ENCODE measurements at regions not wholly inside any gene's neighbourhood (a gene's known extent, or its start where the extent isn't known, plus 50 kb on each side); places are given as distances from the start of the nearest gene placed in this dataset.
"Not testable (repeated sequence)": the region's sequence is repeated elsewhere in the genome, so short reads cannot be mapped to it uniquely, and the experiment has no call there.

DNA sequence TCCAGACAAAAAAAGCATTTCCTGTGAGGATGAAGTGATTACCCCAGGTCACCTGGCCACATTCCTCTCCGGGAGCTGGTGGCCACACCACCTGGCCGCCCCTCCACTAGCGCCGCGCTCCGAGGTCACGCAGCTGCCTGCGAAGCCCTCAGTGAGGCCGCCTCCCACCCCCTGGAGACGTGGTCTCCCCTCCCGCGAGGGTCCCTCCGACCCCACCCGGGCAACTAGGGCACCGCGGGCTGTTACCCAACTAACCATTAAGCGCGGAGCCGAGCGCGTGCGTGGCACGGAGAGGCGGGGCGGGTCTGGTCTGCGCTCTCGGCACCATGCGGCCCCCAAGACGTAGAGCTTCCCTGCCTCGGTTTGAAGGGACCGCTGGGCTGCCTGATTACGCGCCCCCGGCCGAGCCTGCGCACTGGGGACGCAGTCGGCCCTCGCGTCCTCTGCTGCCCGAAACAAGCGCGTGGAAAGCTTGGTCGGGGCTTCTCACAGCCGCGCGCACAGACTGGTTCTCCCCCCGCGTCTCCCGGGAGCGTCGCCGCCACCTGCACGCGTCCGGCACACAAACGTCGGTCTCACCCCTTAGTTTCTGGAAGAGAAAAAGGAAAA is 106.5 kb downstream of the SLC16A1 start:
- intact Hi-C loops (cut with DNase I), result no loop called here
- no peak for TF ChIP-seq POLR2A (IDR thresholded peaks at IDR 0.05)
- TF ChIP-seq, protein P1, sequence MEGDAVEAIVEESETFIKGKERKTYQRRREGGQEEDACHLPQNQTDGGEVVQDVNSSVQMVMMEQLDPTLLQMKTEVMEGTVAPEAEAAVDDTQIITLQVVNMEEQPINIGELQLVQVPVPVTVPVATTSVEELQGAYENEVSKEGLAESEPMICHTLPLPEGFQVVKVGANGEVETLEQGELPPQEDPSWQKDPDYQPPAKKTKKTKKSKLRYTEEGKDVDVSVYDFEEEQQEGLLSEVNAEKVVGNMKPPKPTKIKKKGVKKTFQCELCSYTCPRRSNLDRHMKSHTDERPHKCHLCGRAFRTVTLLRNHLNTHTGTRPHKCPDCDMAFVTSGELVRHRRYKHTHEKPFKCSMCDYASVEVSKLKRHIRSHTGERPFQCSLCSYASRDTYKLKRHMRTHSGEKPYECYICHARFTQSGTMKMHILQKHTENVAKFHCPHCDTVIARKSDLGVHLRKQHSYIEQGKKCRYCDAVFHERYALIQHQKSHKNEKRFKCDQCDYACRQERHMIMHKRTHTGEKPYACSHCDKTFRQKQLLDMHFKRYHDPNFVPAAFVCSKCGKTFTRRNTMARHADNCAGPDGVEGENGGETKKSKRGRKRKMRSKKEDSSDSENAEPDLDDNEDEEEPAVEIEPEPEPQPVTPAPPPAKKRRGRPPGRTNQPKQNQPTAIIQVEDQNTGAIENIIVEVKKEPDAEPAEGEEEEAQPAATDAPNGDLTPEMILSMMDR (IDR thresholded peaks at IDR 0.05), result no peak
- Histone ChIP-seq H3K4me1 (peaks cover 8% of the 10 kb centered on the region in 2 donors), H3K27me3 (no peaks in the 10 kb centered on the region), H3K27ac (no peak overlapping the region), H3K9me3 (no peaks in the 10 kb centered on the region), H3K4me3 (replicated peaks in 1 of 3) (peak overlapping the region in 1 of 3 donors; percentile 17), H3K36me3 (no peaks in the 10 kb centered on the region)
- 0 to 1% methylated on average over 18 to 27 of the region's 58 CpGs for WGBS, 2 donors
- peak in 1 of 2 donors; percentile 3 for DNase-seq

DNA sequence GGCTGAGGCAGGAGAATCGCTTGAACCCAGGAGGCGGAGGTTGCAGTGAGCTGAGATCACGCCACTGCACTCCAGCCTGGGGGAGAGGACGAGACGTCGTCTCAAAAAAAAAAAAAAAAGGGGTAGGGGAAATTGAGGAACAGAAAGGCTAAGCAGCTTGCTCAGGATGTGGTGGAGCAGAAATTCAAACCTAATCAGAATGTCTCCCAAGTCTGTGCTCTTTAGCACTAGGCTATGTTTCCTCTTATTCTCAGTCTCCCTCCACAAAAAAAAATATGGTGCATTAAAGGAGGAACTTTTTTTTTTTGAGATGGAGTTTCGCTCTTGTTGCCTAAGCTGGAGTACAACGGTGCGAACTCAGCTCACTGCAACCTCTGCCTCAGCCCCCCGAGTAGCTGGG is 114.2 kb downstream of the SLC16A1 start:
- Histone ChIP-seq H3K9me3 (no peaks in the 10 kb centered on the region), H3K27ac (no peak overlapping the region), H3K27me3 (no peaks in the 10 kb centered on the region), H3K4me3 (replicated peaks in 1 of 3) (no peak overlapping the region), H3K36me3 (no peaks in the 10 kb centered on the region), H3K4me1 (peaks cover 0 to 5% of the 10 kb centered on the region in 2 donors)
- DNase-seq, result no peak
- TF ChIP-seq, protein P1 (IDR thresholded peaks at IDR 0.05), result no peak
- no peak for TF ChIP-seq POLR2A (IDR thresholded peaks at IDR 0.05)
- WGBS, 2 donors, result 85 to 95% methylated on average over 10 of the region's 10 CpGs
- intact Hi-C loops (cut with DNase I), result no loop called here

DNA sequence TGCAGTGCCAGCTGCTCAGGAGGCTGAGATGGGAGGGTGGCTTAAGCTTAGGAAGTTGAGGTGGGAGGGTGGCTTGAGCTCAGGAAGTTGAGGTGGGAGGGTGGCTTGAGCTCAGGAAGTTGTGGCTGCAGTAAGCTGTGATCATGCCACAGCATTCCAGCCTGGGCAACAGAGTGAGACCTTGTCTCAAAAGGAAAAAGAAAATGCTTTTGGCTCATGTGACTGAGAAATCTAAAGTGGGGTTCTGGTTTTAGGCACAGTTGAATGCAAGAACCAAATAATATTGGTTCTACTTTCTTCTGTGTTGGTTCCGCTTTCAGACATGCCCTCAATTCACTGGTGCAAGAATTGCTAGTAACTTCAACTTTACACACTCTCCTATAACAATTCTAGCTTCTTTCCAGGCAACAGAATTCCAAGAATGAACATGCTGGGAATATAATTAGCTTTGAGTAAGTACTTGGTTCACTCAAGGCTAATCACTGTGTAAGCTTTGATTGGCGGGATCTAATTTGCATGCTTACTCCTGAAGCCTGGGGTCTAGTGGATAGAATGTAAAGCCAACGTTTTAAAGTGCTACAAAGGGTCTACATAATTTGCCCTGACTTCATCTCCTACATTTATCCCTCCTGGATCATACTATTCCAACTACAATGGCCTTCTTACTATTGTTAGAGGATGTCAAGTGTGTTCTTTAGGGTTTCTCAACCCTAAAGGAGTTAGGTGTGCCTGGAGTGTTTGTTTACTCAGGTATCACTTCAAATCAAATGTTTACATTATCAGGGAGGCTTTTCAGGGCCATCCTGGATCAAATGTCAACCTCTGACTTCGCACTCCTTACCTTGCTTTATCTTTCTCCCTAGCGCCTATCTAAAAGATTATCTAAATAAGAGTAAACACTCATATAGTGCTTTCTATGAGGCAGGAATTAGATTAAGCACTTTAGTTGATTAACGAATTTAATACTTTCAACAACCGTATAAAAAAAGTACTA is 115.1 kb downstream of the SLC16A1 start:
- H3K4me3 ChIP-seq (replicated peaks in 1 of 3), result no peak overlapping the region
- no peak overlapping the region for H3K27ac ChIP-seq
- TF ChIP-seq, protein P1 (IDR thresholded peaks at IDR 0.05), result no peak
- no peak for TF ChIP-seq POLR2A (IDR thresholded peaks at IDR 0.05)
- intact Hi-C loops (cut with DNase I), result no loop called here
- peak in 1 of 2 donors; percentile 8 for DNase-seq
- 63 to 66% methylated on average over 7 of the region's 7 CpGs for WGBS, 2 donors
- peaks cover 0 to 5% of the 10 kb centered on the region in 2 donors for H3K4me1 ChIP-seq
- H3K27me3 ChIP-seq, result no peaks in the 10 kb centered on the region
- no peaks in the 10 kb centered on the region for H3K9me3 ChIP-seq
- H3K36me3 ChIP-seq, result no peaks in the 10 kb centered on the region

DNA sequence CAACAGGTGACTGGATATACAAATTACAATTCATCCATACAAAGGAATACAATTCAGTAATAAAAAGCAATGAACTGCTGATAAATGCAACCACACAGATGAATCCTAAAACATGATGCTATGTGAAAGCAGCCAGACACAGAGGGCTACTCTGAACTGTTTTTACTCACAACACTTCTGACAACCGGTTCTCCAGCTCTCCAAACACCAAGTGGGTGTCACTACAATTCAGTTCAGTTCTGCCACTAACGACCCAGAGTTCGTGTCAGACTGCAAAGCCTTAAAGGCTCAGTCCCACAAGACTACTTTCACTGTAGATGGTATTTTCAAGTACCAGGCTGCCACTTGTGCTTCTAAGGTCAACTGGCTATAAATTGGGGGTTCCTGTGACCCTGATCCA is 119.4 kb downstream of the SLC16A1 start:
- H3K4me1 ChIP-seq, result peaks cover 0 to 5% of the 10 kb centered on the region in 2 donors
- TF ChIP-seq, protein P1 (IDR thresholded peaks at IDR 0.05), result no peak
- TF ChIP-seq POLR2A (IDR thresholded peaks at IDR 0.05), result no peak
- H3K27me3 ChIP-seq, result no peaks in the 10 kb centered on the region
- no peaks in the 10 kb centered on the region for H3K9me3 ChIP-seq
- no peak overlapping the region for H3K27ac ChIP-seq
- no peak overlapping the region for H3K4me3 ChIP-seq (replicated peaks in 1 of 3)
- no peaks in the 10 kb centered on the region for H3K36me3 ChIP-seq
- peak; percentile 32 to 33 for DNase-seq
- intact Hi-C loops (cut with DNase I), result no loop called here
- WGBS, 2 donors, result 16 to 23% methylated on average over 3 of the region's 3 CpGs

DNA sequence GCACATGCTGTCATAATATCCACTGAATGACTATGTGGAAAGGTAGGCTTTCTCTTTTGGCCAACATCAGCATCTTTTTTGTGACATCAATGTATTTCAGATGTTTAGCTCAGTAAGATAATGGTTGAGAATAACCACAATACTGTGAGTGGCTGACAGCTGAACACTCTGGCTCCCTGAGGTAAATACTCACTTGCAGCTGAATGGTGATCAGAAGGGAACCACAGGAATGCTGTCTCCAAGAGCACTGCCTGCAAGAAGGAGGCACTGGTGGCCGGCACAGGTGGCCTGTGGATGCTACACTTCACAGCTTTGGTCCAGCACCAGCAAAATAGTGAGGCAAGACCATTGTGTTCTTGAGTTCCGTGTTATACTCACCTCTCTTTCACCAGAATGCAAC is 118.7 kb upstream of the PPM1J start:
- H3K27ac ChIP-seq, result no peak overlapping the region
- H3K9me3 ChIP-seq, result no peaks in the 10 kb centered on the region
- 53 to 63% methylated on average over 2 of the region's 2 CpGs for WGBS, 2 donors
- no peaks in the 10 kb centered on the region for H3K4me1 ChIP-seq
- H3K4me3 ChIP-seq (replicated peaks in 1 of 3), result no peak overlapping the region
- no peak for DNase-seq
- H3K36me3 ChIP-seq, result no peaks in the 10 kb centered on the region
- H3K27me3 ChIP-seq, result no peaks in the 10 kb centered on the region
- intact Hi-C loops (cut with DNase I), result no loop called here
- TF ChIP-seq, protein P1 (IDR thresholded peaks at IDR 0.05), result no peak
- no peak for TF ChIP-seq POLR2A (IDR thresholded peaks at IDR 0.05)

DNA sequence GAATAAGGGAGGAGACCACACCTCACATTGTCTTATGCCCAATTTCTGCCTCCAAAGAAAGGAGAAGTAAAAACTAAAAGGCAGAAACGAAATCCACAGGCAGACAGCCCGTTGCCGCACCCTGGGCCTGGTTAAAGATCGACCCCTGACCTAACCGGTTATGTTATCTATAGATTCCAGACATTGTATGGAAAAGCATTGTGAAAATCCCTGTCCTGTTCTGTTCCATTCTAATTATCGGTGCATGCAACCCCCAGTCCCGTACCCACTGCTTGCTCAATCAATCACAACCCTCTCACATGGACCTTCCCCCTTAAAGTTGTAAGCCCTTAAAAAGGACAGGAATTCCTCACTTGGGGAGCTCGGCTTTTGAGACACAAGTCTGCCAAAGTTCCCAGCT is 117.1 kb upstream of the PPM1J start:
- DNase-seq; intact Hi-C loops (cut with DNase I): not testable (repeated sequence)
- 82 to 90% methylated on average over 8 of the region's 8 CpGs for WGBS, 2 donors

DNA sequence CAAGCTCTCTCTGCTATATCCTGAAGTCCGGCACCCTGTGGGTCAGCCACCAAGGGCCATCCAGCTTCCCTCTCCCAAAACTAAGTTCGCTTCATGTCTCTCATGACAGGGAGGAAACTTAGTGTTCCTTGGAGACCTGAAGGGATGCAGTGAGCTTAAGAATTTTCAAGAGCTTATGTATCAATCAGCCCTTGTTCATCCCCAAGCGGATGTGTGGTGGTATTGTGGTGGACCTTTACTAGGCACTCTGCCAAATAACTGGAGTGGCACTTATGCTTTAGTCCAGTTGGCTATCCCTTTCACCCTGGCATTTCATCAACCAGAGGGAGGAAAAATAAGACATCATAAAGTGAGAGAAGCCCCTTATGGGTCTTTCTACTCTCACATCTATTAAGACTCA is 114.6 kb upstream of the PPM1J start:
- intact Hi-C loops (cut with DNase I); H3K27ac ChIP-seq; H3K4me3 ChIP-seq (replicated peaks in 1 of 3); H3K4me1 ChIP-seq; H3K27me3 ChIP-seq; H3K9me3 ChIP-seq; H3K36me3 ChIP-seq; DNase-seq: not testable (repeated sequence)
- 64 to 81% methylated on average over 3 of the region's 3 CpGs for WGBS, 2 donors

More for the DNA sequence above, 117.1 kb upstream of the PPM1J start:
- H3K27me3 ChIP-seq; H3K9me3 ChIP-seq; H3K36me3 ChIP-seq; H3K4me1 ChIP-seq; H3K27ac ChIP-seq; H3K4me3 ChIP-seq (replicated peaks in 1 of 3): not testable (repeated sequence)

Data from thyroid gland (tissue), 4 donors.